KMS-11 (cell line): ENCODE measurements at regions not wholly inside any gene's neighbourhood (a gene's known extent, or its start where the extent isn't known, plus 50 kb on each side); places are given as distances from the start of the nearest gene placed in this dataset.
"Not testable (repeated sequence)": the region's sequence is repeated elsewhere in the genome, so short reads cannot be mapped to it uniquely, and the experiment has no call there.

ENCODE experiments used
- H2AFZ ChIP-seq: fragments of 200-600 bp; sonication (generic); 2 replicates; pipeline ENCODE4 v1.6.1; 2016; ENCODE audit warnings: antibody characterized with exemption, mixed run types, low read depth
- H3K27ac ChIP-seq: fragments of 200-600 bp; sonication (generic); 2 replicates; pipeline ENCODE4 v1.6.1; 2016; ENCODE audit warnings: mild to moderate bottlenecking, mixed run types
- H3K27me3 ChIP-seq: fragments of 200-600 bp; sonication (generic); 2 replicates; pipeline ENCODE4 v1.6.1; 2017; ENCODE audit warnings: mild to moderate bottlenecking, low read depth, mixed run types, moderate library complexity; ENCODE audit not compliant: insufficient read depth
- H3K36me3 ChIP-seq: fragments of 200-600 bp; sonication (generic); 2 replicates; pipeline ENCODE4 v1.6.1; 2017; ENCODE audit warnings: mild to moderate bottlenecking, mixed run types; ENCODE audit not compliant: insufficient read depth
- H3K4me1 ChIP-seq: fragments of 200-600 bp; sonication (generic); 2 replicates; pipeline ENCODE4 v1.6.1; 2016; ENCODE audit warnings: mild to moderate bottlenecking, low read depth, mixed run types; ENCODE audit not compliant: poor library complexity, severe bottlenecking
- H3K4me2 ChIP-seq: fragments of 200-600 bp; sonication (generic); 2 replicates; pipeline ENCODE4 v1.7.0; 2016; ENCODE audit warnings: mild to moderate bottlenecking, mixed run types
- H3K4me3 ChIP-seq: fragments of 200-600 bp; sonication (generic); IDR thresholded peaks from 2 replicates; pipeline ENCODE4 v1.6.1; 2017; ENCODE audit warnings: low read depth, low read length, mixed read lengths; ENCODE audit not compliant: insufficient read depth
- H3K79me2 ChIP-seq: fragments of 200-600 bp; sonication (generic); 2 replicates; pipeline ENCODE4 v1.6.1; 2016; ENCODE audit warnings: low read depth, mixed run types; ENCODE audit not compliant: insufficient read depth
- H3K9ac ChIP-seq: fragments of 200-600 bp; sonication (generic); 2 replicates; pipeline ENCODE4 v1.6.1; 2016; ENCODE audit warnings: mild to moderate bottlenecking, mixed run types
- H4K20me1 ChIP-seq: fragments of 200-600 bp; sonication (generic); 2 replicates; pipeline ENCODE4 v1.6.1; 2016; ENCODE audit warnings: mild to moderate bottlenecking, mixed run types; ENCODE audit not compliant: insufficient read depth
- TF ChIP-seq, protein P1 (sequence below): fragments of 200-600 bp; sonication (generic); conservative IDR thresholded peaks from 2 replicates; pipeline ENCODE4 v1.6.1; 2017; ENCODE audit warnings: low read depth, mild to moderate bottlenecking, antibody characterized with exemption, low read length, moderate library complexity, mixed read lengths

DNA sequence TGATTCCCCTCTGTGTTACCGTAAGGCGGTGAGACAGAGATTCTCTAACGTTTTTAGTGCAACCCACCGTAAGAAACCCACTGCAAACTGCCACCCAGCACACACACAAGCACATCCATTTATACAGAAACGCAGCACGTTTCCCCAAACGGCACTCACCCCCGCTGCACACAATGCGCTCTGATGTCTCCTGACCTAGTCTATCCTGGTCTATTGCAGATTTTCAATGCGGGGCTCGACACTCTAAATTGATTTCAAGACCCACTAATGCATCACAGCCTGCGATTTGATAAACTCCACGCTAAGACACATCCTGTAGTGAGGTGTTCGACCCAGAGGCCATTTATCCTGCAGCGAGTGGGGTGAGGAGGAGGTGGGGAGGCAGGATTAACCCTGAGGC, 63.7 kb upstream of the SULF2 start:
- Histone ChIP-seq H3K4me1 (no peaks in the 10 kb centered on the region), H3K4me2 (no peak overlapping the region), H3K36me3 (no peaks in the 10 kb centered on the region), H2AFZ (no peak overlapping the region), H3K4me3 (no peak overlapping the region), H3K27ac (no peak overlapping the region), H3K9ac (no peak overlapping the region), H3K27me3 (peaks cover 32% of the 10 kb centered on the region; the same call in 1 of the 2 replicates), H3K79me2 (no peaks in the 10 kb centered on the region), H4K20me1 (no peaks in the 10 kb centered on the region)
- TF ChIP-seq, protein P1, sequence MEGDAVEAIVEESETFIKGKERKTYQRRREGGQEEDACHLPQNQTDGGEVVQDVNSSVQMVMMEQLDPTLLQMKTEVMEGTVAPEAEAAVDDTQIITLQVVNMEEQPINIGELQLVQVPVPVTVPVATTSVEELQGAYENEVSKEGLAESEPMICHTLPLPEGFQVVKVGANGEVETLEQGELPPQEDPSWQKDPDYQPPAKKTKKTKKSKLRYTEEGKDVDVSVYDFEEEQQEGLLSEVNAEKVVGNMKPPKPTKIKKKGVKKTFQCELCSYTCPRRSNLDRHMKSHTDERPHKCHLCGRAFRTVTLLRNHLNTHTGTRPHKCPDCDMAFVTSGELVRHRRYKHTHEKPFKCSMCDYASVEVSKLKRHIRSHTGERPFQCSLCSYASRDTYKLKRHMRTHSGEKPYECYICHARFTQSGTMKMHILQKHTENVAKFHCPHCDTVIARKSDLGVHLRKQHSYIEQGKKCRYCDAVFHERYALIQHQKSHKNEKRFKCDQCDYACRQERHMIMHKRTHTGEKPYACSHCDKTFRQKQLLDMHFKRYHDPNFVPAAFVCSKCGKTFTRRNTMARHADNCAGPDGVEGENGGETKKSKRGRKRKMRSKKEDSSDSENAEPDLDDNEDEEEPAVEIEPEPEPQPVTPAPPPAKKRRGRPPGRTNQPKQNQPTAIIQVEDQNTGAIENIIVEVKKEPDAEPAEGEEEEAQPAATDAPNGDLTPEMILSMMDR, result no peak

DNA sequence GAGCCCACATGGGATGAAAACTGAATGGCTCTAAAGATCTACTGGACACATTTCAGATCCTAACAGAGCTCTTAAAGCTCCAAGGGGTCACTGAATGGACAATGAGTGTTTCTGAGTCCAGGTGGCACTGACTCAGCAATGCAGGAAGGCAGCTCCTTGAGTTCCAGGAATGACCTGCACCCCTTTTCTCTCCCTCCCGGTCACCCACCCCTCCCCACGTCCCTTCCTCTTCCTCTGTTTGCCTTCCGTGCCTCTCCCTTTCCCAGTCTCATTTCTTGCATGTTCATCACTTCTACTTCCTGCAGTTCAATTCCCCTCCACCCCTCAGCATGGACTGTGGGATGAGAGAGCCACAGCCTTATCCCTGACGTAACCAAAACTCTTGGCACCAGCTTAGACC, 63.3 kb upstream of the SULF2 start:
- not testable (repeated sequence) for H3K4me2 ChIP-seq, H3K4me3 ChIP-seq, H3K36me3 ChIP-seq, H3K9ac ChIP-seq, H3K79me2 ChIP-seq, H3K4me1 ChIP-seq, H2AFZ ChIP-seq, H4K20me1 ChIP-seq, H3K27ac ChIP-seq
- peaks cover 27% of the 10 kb centered on the region; the same call in 1 of the 2 replicates for H3K27me3 ChIP-seq

DNA sequence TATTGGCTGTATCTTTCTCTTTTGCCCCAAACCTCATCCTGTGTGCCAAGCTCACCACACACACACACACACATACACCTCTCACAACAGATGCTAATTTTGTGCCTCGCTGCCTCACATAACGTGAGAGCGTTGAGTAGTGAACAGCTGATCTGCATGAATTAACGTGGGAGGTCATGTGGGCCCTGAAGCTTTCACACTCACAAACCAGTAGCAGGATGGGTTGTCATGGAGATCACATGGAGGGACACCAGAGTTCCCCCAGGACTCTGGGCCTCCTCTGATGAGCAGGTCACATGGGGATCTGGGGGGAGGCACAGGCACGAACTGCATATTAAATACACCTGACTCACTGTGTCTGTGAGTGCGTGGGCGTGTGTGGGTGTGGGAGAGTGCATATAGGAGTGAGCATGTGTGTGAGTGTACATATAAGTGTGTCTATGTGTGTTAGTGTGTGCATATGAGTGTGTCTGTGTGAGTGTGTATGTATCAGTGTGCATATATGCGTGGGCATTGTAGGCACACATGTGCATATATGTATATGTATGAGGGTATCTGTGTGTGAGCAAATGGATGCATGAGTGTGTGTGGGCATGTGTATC, 62.7 kb upstream of the SULF2 start:
- H3K4me1 ChIP-seq, result no peaks in the 10 kb centered on the region
- TF ChIP-seq, protein P1, result no peak

DNA sequence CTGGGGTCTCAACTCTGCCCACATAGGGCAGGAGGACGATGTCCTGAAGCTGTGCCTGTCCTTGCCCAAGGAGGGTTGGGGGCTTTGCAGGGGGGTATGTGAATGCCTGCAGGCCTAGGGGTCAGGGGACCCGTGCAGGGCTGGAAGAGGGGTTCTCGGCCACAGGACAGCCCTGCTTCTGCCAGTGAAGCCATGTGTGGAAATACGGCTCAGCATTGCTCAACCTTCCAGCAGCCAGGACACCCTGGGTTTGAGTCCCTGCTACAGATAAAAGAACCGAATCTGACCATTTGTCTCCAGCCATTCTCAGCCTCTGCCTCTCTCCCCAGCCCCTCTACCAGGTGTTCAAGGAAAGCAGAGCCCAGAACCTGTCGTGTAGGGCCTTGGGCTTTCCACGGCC, 61.9 kb upstream of the SULF2 start:
- H4K20me1 ChIP-seq, H3K27ac ChIP-seq, H3K79me2 ChIP-seq, H3K4me2 ChIP-seq, H3K4me1 ChIP-seq, H3K9ac ChIP-seq, H2AFZ ChIP-seq, H3K36me3 ChIP-seq, H3K4me3 ChIP-seq: not testable (repeated sequence)
- peaks cover 26% of the 10 kb centered on the region; the same call in 1 of the 2 replicates for H3K27me3 ChIP-seq

More for the DNA sequence above, 62.7 kb upstream of the SULF2 start:
- Histone ChIP-seq H3K36me3 (no peaks in the 10 kb centered on the region), H3K4me3 (no peak overlapping the region), H3K27ac (no peak overlapping the region), H2AFZ (no peak overlapping the region), H3K4me2 (no peak overlapping the region), H4K20me1 (no peaks in the 10 kb centered on the region), H3K79me2 (no peaks in the 10 kb centered on the region), H3K27me3 (peaks cover 26% of the 10 kb centered on the region; the same call in 1 of the 2 replicates), H3K9ac (no peak overlapping the region)

DNA sequence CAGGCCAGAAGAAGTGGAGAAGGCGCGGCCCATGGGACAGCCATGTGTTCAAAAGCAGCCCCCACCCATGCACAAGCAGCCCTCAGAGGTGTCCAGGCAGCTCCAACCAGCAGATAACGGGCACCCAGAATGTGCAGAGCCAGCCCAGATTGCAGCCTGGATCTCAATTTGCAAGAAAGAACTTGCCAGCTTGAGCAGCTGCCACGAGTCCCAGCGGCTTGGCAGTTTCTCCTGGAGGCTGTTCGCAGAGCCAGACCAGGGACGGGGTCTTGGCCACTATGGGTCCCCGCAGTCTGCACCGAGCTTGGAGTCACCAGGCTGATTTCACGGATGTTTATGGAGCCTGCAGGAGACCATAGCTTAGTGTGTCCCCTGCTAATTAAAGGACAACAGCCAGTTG, 61.4 kb upstream of the SULF2 start:
- H3K4me3 ChIP-seq, H3K27ac ChIP-seq, H4K20me1 ChIP-seq, H3K4me1 ChIP-seq, H3K9ac ChIP-seq, H3K4me2 ChIP-seq, H3K36me3 ChIP-seq, H2AFZ ChIP-seq, H3K79me2 ChIP-seq: not testable (repeated sequence)
- H3K27me3 ChIP-seq, result peaks cover 22% of the 10 kb centered on the region; the same call in 1 of the 2 replicates

DNA sequence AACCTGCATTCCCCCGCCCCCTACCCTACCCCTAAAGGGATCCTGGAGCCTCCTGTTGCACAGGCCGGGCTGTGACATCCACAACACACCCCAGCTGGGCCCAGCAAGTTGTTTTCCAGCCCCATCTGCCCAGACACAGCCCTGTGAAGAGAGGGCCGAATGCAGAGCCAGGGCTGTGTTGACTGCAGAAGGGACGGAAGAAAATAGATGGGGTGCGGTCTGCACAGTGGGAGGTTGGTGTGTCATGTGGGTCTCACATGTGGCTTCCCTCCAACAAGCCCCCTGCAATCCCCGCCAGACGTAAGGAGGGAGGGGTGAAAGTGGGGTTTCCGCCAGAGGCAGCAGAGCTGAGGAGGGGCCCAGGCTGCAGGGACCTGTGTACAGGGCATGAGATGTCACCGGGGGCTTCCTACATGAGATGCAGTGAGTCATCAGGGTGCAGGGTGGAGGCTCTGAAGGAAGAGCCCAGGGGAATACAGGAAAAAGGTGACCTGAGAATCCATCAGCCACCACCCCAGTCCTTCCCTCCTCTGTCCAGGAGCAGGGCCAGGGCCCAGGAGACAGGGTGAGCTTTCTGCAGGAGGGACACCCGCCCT, 60.2 kb upstream of the SULF2 start:
- not testable (repeated sequence) for H3K4me3 ChIP-seq, H3K9ac ChIP-seq, H3K79me2 ChIP-seq, H3K4me1 ChIP-seq, H2AFZ ChIP-seq, H3K36me3 ChIP-seq, H3K27ac ChIP-seq, H3K4me2 ChIP-seq, H4K20me1 ChIP-seq
- H3K27me3 ChIP-seq, result peaks cover 18% of the 10 kb centered on the region; the same call in 1 of the 2 replicates

DNA sequence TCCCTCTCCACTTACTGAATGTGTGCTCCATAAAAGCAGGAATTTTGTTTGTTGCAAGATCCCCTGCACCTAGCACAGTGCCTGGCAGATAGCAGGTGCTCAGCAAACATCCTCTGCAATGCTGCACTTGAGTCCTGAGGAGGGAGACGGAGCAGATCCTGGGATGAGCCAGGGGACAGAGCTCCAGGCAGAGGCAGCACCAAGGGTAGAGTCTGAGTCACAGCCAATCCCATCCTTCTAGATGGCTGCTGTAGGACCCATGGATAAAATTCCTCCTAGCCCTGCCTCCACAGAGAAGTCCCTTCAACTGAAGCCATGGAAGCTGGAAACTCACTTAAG, 59.3 kb upstream of the SULF2 start:
- H3K36me3 ChIP-seq, H3K4me3 ChIP-seq, H3K4me1 ChIP-seq, H3K79me2 ChIP-seq, H2AFZ ChIP-seq, H3K4me2 ChIP-seq, H3K9ac ChIP-seq, H4K20me1 ChIP-seq, H3K27ac ChIP-seq: not testable (repeated sequence)
- H3K27me3 ChIP-seq, result peaks cover 18% of the 10 kb centered on the region; the same call in 1 of the 2 replicates
